ENCODE measurements at regions not wholly inside any gene's neighbourhood (a gene's known extent, or its start where the extent isn't known, plus 50 kb on each side); places are given as distances from the start of the nearest gene placed in this dataset.

DNA sequence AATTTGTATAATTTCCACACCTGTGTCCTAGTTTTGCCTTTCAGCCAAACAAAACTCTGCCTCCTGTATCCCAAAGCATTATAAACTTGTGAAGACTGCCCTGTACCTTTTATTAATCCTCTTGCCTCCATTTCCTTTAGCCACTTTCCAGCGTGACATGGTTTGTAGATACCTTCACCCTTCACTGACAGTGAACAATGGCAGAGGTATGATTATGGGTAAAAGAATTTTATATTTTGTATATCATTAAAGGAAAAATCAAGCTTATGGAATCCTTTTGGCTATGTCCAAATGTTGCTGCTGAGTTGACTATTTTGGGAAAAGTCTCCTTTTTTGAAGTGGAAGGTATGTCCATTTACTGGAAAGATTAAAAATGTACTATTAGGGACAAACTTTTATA lies 251.7 kb downstream of the HNMT start:
- peaks cover 9% of the 10 kb centered on the region for H3K4me1 ChIP-seq (ENCODE audit: control insufficient read depth, insufficient read depth, low read length, unreplicated experiment)
- H2AFZ ChIP-seq (ENCODE audit: low read length, unreplicated experiment) = no peak overlapping the region
- no peak overlapping the region for H3K27ac ChIP-seq (ENCODE audit: low read depth, low read length)
- no peaks in the 10 kb centered on the region for H3K27me3 ChIP-seq (ENCODE audit: insufficient read depth, low read length)
- H3K36me3 ChIP-seq (ENCODE audit: insufficient read depth, low read length) = no peaks in the 10 kb centered on the region
- H3K4me3 ChIP-seq (ENCODE audit: low read depth, low read length) = no peak overlapping the region
- no peaks in the 10 kb centered on the region for H3K79me2 ChIP-seq (ENCODE audit: control insufficient read depth, insufficient read depth, low read length, unreplicated experiment)

DNA sequence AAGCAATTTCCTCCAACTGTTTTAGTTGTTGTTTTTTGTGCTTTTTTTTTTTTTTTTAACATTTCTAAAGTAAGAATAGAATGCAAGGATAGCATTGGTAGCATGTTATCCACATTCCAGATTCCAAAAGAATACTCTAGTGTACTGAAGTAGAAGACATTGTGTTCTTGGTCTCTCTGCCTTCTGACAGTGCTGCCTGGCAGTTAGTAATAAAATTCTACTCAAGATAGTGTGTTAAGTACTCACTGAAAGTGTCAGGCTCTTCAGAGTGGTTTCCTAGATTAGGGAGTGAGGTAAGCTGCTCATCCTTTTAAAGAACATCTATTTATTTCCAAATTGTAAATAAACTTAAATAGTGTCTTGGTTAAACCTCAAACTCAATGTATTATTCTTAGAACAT lies 253.7 kb downstream of the HNMT start:
- Histone ChIP-seq H3K36me3 (ENCODE audit: insufficient read depth, low read length) (no peaks in the 10 kb centered on the region), H3K27ac (ENCODE audit: low read depth, low read length) (no peak overlapping the region), H3K4me1 (ENCODE audit: control insufficient read depth, insufficient read depth, low read length, unreplicated experiment) (peaks cover 9% of the 10 kb centered on the region), H3K4me3 (ENCODE audit: low read depth, low read length) (no peak overlapping the region), H2AFZ (ENCODE audit: low read length, unreplicated experiment) (no peak overlapping the region), H3K27me3 (ENCODE audit: insufficient read depth, low read length) (no peaks in the 10 kb centered on the region), H3K79me2 (ENCODE audit: control insufficient read depth, insufficient read depth, low read length, unreplicated experiment) (no peaks in the 10 kb centered on the region)

DNA sequence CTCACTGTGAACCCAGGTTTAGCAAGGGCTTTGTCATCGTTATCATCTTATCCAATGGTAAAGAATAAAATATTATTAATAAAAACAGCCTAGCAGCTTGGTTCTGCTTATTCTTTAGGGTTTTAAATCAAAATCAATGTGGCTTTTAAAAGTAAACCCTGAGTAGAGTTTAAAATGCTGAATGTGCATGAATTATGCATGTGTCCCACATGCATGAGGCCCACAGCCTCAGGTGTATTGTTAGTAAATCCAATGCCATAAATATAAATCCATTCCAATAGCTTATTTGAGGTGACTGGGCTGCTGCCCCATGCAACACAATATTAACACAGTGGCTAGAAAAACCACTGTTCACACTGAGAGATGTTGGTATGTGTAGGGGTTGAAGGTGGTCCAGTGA lies 254.1 kb downstream of the HNMT start:
- Histone ChIP-seq H3K27me3 (ENCODE audit: insufficient read depth, low read length) (no peaks in the 10 kb centered on the region), H2AFZ (ENCODE audit: low read length, unreplicated experiment) (no peak overlapping the region), H3K4me1 (ENCODE audit: control insufficient read depth, insufficient read depth, low read length, unreplicated experiment) (peaks cover 9% of the 10 kb centered on the region), H3K4me3 (ENCODE audit: low read depth, low read length) (no peak overlapping the region), H3K27ac (ENCODE audit: low read depth, low read length) (no peak overlapping the region), H3K36me3 (ENCODE audit: insufficient read depth, low read length) (no peaks in the 10 kb centered on the region), H3K79me2 (ENCODE audit: control insufficient read depth, insufficient read depth, low read length, unreplicated experiment) (no peaks in the 10 kb centered on the region)

DNA sequence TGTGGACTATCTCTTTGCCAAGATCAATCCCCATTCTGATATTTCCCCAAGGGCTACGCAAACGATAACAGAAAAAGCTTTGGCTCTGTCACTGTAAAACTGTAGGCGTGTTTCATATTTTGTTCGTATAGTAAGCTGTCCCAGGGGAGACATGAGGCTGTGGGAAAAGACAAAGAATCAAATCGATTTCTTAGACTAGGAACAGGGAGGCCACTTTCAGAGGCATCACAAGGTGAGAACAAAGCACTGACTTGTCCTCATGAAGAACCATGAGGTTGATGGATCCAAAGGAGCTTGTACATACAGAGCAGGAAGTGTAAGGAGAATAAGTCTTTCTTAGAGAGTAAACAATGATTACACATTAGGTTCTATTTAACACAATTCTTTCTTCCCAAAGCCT lies 255.7 kb downstream of the HNMT start:
- H3K4me3 ChIP-seq (ENCODE audit: low read depth, low read length) = no peak overlapping the region; the same call in 1 of the 2 replicates
- H3K27ac ChIP-seq (ENCODE audit: low read depth, low read length) = no peak overlapping the region

DNA sequence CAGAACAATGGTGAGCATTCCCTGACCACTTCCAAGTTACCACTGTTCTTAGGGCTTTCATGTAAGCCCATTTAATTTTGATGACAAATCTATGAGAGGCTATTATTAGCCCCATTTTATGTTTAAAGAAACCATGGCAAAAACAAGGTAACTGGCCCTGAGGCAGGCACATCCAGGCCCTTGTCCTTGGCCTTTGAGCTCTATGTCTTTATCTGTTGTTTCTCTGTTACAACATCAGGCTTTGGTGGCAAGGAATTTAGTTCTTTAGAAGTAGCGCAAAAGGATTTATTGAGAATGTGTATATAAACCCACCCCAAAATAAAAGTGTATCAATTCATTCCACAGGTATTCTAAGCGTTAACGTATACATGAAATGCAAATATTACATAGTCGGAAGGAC lies 257.1 kb downstream of the HNMT start:
- H2AFZ ChIP-seq (ENCODE audit: low read length, unreplicated experiment) = no peak overlapping the region
- H3K36me3 ChIP-seq (ENCODE audit: insufficient read depth, low read length) = no peaks in the 10 kb centered on the region
- H3K27ac ChIP-seq (ENCODE audit: low read depth, low read length) = no peak overlapping the region
- no peaks in the 10 kb centered on the region for H3K27me3 ChIP-seq (ENCODE audit: insufficient read depth, low read length)
- no peaks in the 10 kb centered on the region for H3K79me2 ChIP-seq (ENCODE audit: control insufficient read depth, insufficient read depth, low read length, unreplicated experiment)
- H3K4me3 ChIP-seq (ENCODE audit: low read depth, low read length) = no peak overlapping the region
- peaks cover 9% of the 10 kb centered on the region for H3K4me1 ChIP-seq (ENCODE audit: control insufficient read depth, insufficient read depth, low read length, unreplicated experiment)

More for the DNA sequence above, 255.7 kb downstream of the HNMT start:
- Histone ChIP-seq H3K36me3 (ENCODE audit: insufficient read depth, low read length) (no peaks in the 10 kb centered on the region), H2AFZ (ENCODE audit: low read length, unreplicated experiment) (peak overlapping the region; percentile 78), H3K4me1 (ENCODE audit: control insufficient read depth, insufficient read depth, low read length, unreplicated experiment) (peaks cover 9% of the 10 kb centered on the region), H3K27me3 (ENCODE audit: insufficient read depth, low read length) (no peaks in the 10 kb centered on the region), H3K79me2 (ENCODE audit: control insufficient read depth, insufficient read depth, low read length, unreplicated experiment) (no peaks in the 10 kb centered on the region)

DNA sequence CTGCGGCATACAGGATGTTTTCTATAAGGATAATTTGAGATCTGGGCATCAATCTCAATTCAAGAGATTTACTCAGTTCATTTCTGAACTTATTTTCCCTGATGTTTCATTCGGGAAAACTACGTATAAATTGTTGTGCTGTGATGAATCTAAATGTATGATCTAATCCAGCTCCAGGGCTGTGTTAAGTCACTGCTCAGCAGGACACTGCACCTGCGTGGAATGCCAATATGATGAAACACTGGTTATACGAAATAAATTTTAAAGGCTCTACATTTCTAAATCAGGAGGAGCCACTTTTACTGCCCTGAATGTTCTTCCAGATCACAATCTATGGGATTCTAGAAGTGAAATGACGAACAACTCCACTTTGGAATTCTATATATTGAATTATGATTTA lies 259.0 kb downstream of the HNMT start:
- H3K4me1 ChIP-seq (ENCODE audit: control insufficient read depth, insufficient read depth, low read length, unreplicated experiment) = peaks cover 9% of the 10 kb centered on the region
- H3K27me3 ChIP-seq (ENCODE audit: insufficient read depth, low read length) = no peaks in the 10 kb centered on the region
- no peak overlapping the region for H3K27ac ChIP-seq (ENCODE audit: low read depth, low read length)
- H3K36me3 ChIP-seq (ENCODE audit: insufficient read depth, low read length) = no peaks in the 10 kb centered on the region
- H3K4me3 ChIP-seq (ENCODE audit: low read depth, low read length) = no peak overlapping the region
- H2AFZ ChIP-seq (ENCODE audit: low read length, unreplicated experiment) = no peak overlapping the region
- no peaks in the 10 kb centered on the region for H3K79me2 ChIP-seq (ENCODE audit: control insufficient read depth, insufficient read depth, low read length, unreplicated experiment)

DNA sequence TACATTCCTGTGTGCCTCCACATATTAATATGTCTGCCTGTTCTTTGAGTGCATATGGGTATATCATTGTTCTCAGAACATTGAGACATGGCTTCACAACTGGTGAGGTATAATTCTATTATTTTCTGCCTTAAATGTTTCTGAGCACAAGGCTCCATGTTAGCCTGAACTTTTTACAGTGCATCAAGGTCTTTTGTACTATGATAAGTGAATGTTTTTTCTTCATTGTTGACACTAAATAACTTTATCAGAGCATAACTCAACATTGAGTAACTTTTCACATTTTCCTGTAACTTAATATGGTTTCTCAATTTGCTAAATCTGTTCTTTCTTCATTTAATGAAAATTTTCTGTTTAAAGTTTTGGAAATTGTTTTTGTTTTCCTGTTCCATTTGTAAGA lies 262.9 kb downstream of the HNMT start:
- H3K36me3 ChIP-seq (ENCODE audit: insufficient read depth, low read length) = no peaks in the 10 kb centered on the region
- H3K27ac ChIP-seq (ENCODE audit: low read depth, low read length) = no peak overlapping the region
- H3K4me1 ChIP-seq (ENCODE audit: control insufficient read depth, insufficient read depth, low read length, unreplicated experiment) = no peaks in the 10 kb centered on the region
- H3K4me3 ChIP-seq (ENCODE audit: low read depth, low read length) = no peak overlapping the region
- H3K79me2 ChIP-seq (ENCODE audit: control insufficient read depth, insufficient read depth, low read length, unreplicated experiment) = no peaks in the 10 kb centered on the region
- no peak overlapping the region for H2AFZ ChIP-seq (ENCODE audit: low read length, unreplicated experiment)
- no peaks in the 10 kb centered on the region for H3K27me3 ChIP-seq (ENCODE audit: insufficient read depth, low read length)

DNA sequence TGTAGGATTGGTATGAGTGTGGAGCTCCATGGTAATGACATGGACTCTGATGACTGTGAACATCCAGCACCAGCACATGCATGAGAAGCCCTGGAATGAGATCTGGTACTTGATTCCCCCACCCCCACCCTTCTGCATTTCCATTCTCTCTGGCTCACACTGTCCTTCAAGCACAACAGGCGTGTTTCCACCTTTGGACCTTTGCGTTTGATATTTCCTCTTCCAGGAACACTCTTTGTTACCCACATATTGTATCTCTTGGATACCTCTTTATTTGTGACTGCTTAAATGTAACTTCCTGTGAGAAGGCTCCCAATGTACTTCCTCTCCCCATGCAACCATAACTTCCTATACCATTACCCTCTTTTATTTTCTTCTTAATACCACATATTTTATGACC lies 263.8 kb downstream of the HNMT start:
- no peaks in the 10 kb centered on the region for H3K79me2 ChIP-seq (ENCODE audit: control insufficient read depth, insufficient read depth, low read length, unreplicated experiment)
- H2AFZ ChIP-seq (ENCODE audit: low read length, unreplicated experiment) = no peak overlapping the region
- H3K36me3 ChIP-seq (ENCODE audit: insufficient read depth, low read length) = no peaks in the 10 kb centered on the region
- H3K27me3 ChIP-seq (ENCODE audit: insufficient read depth, low read length) = no peaks in the 10 kb centered on the region
- H3K27ac ChIP-seq (ENCODE audit: low read depth, low read length) = no peak overlapping the region
- no peak overlapping the region for H3K4me3 ChIP-seq (ENCODE audit: low read depth, low read length)
- H3K4me1 ChIP-seq (ENCODE audit: control insufficient read depth, insufficient read depth, low read length, unreplicated experiment) = no peaks in the 10 kb centered on the region

DNA sequence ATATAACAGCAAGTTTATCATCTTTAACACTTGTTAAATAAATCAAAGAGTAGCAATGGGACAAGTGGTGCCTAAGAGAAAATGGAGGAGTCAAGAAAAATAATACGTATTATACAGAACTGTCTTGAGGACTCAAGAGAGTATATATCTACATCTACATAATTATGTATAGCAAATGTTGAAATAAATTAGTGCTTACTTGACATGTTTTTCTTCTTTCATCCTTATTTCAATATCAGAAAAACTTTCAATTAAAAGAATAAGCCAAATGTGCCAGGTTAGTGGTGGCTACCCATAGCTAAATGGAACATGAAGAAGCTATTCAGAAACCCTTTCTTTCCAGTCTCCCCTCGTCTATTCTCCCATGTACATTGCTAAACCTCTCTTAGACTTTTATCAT lies 267.3 kb upstream of the SPOPL start:
- Histone ChIP-seq H3K4me1 (ENCODE audit: control insufficient read depth, insufficient read depth, low read length, unreplicated experiment) (no peaks in the 10 kb centered on the region), H3K79me2 (ENCODE audit: control insufficient read depth, insufficient read depth, low read length, unreplicated experiment) (no peaks in the 10 kb centered on the region), H3K27me3 (ENCODE audit: insufficient read depth, low read length) (no peaks in the 10 kb centered on the region), H3K4me3 (ENCODE audit: low read depth, low read length) (no peak overlapping the region), H3K36me3 (ENCODE audit: insufficient read depth, low read length) (no peaks in the 10 kb centered on the region), H2AFZ (ENCODE audit: low read length, unreplicated experiment) (no peak overlapping the region), H3K27ac (ENCODE audit: low read depth, low read length) (no peak overlapping the region)

DNA sequence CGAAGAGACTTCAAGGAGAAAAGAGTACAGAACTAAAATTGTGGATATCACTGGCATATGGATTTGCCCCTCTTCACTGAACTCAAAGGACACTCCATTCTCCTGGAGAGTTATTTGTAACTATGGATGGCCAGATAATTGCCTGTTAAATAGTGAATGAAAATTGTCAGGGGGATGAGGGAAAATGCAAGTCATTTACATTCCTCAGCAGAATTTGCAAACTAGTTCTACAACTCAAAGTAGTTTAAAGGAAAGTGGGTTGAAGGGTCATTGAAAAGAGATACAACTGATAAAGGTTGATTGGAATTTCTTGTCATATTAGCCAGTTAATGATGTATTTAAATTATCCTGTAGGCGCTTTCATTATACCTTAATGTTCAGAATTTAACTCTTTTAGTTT lies 266.5 kb upstream of the SPOPL start:
- Histone ChIP-seq H3K4me3 (ENCODE audit: low read depth, low read length) (no peak overlapping the region), H2AFZ (ENCODE audit: low read length, unreplicated experiment) (no peak overlapping the region), H3K36me3 (ENCODE audit: insufficient read depth, low read length) (no peaks in the 10 kb centered on the region), H3K79me2 (ENCODE audit: control insufficient read depth, insufficient read depth, low read length, unreplicated experiment) (no peaks in the 10 kb centered on the region), H3K4me1 (ENCODE audit: control insufficient read depth, insufficient read depth, low read length, unreplicated experiment) (peaks cover 5% of the 10 kb centered on the region), H3K27ac (ENCODE audit: low read depth, low read length) (no peak overlapping the region), H3K27me3 (ENCODE audit: insufficient read depth, low read length) (no peaks in the 10 kb centered on the region)

DNA sequence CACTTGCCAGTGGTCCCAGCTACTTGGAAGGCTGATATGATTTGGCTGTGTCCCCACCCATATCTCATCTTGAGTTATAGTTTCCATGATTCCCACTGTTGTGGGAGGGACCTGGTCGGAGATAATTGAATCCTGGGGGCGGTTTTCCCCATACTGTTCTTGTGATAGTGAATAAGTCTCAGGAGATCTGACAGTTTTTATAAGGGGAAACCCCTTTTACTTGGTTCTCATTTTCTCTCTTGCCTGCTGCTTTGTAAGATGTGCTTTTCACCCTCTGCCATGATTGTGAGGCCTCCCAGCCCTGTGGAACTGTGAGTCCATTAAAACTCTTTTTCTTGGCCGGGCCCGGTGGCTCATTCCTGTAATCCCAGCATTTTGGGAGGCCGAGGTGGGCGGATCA lies 265.4 kb upstream of the SPOPL start:
- H3K4me3 ChIP-seq (ENCODE audit: low read depth, low read length) = no peak overlapping the region
- peaks cover 12% of the 10 kb centered on the region for H3K4me1 ChIP-seq (ENCODE audit: control insufficient read depth, insufficient read depth, low read length, unreplicated experiment)
- H2AFZ ChIP-seq (ENCODE audit: low read length, unreplicated experiment) = no peak overlapping the region
- no peaks in the 10 kb centered on the region for H3K36me3 ChIP-seq (ENCODE audit: insufficient read depth, low read length)
- no peaks in the 10 kb centered on the region for H3K79me2 ChIP-seq (ENCODE audit: control insufficient read depth, insufficient read depth, low read length, unreplicated experiment)
- no peaks in the 10 kb centered on the region for H3K27me3 ChIP-seq (ENCODE audit: insufficient read depth, low read length)
- no peak overlapping the region for H3K27ac ChIP-seq (ENCODE audit: low read depth, low read length)
